SK-N-SH treated with all-trans-retinoic acid at 6 μM for 48 hours (cell line): ENCODE measurements at regions not wholly inside any gene's neighbourhood (a gene's known extent, or its start where the extent isn't known, plus 50 kb on each side); places are given as distances from the start of the nearest gene placed in this dataset.

ENCODE experiments used
- ATAC-seq: fragments of 200-7000 bp; cut with Tn5 transposase; 3 replicates; pipeline ENCODE4 v1.9.1; 2020; ENCODE audit warnings: mild to moderate bottlenecking, moderate library complexity
- ARNTL ChIP-seq: fragments of 450-650 bp; formaldehyde crosslinking; IDR thresholded peaks from 2 replicates; pipeline ENCODE4 v1.5.0; 2020; ENCODE audit warnings: low read depth, mild to moderate bottlenecking, moderate library complexity, borderline replicate concordance
- BACH2 ChIP-seq: fragments of 250-450 bp; sonication (Bioruptor Pico); IDR thresholded peaks from 2 replicates; pipeline ENCODE4 v1.9.0; 2021; ENCODE audit warnings: mild to moderate bottlenecking, borderline replicate concordance
- CREB5 ChIP-seq: fragments of 250-450 bp; sonication (Bioruptor Pico); IDR thresholded peaks from 2 replicates; pipeline ENCODE4 v1.5.1; 2020; ENCODE audit warnings: low read depth, mild to moderate bottlenecking, moderate library complexity
- CSDC2 ChIP-seq: fragments of 250-450 bp; sonication (Bioruptor Pico); IDR thresholded peaks from 2 replicates; pipeline ENCODE4 v1.5.0; 2020; ENCODE audit warnings: mild to moderate bottlenecking, moderate library complexity
- CSRNP3 ChIP-seq: fragments of 250-450 bp; sonication (Bioruptor Pico); IDR thresholded peaks from 2 replicates; pipeline ENCODE4 v1.5.1; 2021; ENCODE audit warnings: mild to moderate bottlenecking, moderate library complexity
- GLIS3 ChIP-seq: fragments of 250-450 bp; sonication (Bioruptor Pico); IDR thresholded peaks from 2 replicates; pipeline ENCODE4 v1.5.0; 2020; ENCODE audit warnings: mild to moderate bottlenecking, moderate library complexity
- ISL1 ChIP-seq: fragments of 250-450 bp; sonication (Bioruptor Pico); IDR thresholded peaks from 2 replicates; pipeline ENCODE4 v2.1.2; 2022; ENCODE audit warnings: mild to moderate bottlenecking, moderate library complexity
- OSR1 ChIP-seq: fragments of 250-450 bp; sonication (Bioruptor Pico); IDR thresholded peaks from 2 replicates; pipeline ENCODE4 v1.8.0; 2022; ENCODE audit warnings: moderate library complexity, mild to moderate bottlenecking, inconsistent platforms
- PATZ1 ChIP-seq: fragments of 250-450 bp; sonication (Bioruptor Pico); IDR thresholded peaks from 2 replicates; pipeline ENCODE4 v1.8.0; 2020; ENCODE audit warnings: mild to moderate bottlenecking, moderate library complexity, borderline replicate concordance
- POU6F1 ChIP-seq: fragments of 250-450 bp; sonication (Bioruptor Pico); IDR thresholded peaks from 2 replicates; pipeline ENCODE4 v1.8.0; 2021; ENCODE audit warnings: low read depth, mild to moderate bottlenecking, moderate library complexity, borderline replicate concordance
- RARB ChIP-seq: fragments of 250-450 bp; sonication (Bioruptor Pico); IDR thresholded peaks from 2 replicates; pipeline ENCODE4 v1.8.0; 2021; ENCODE audit warnings: mild to moderate bottlenecking, moderate library complexity
- SNAI2 ChIP-seq: fragments of 250-450 bp; sonication (Bioruptor Pico); IDR thresholded peaks from 2 replicates; pipeline ENCODE4 v1.5.0; 2020; ENCODE audit warnings: mild to moderate bottlenecking, moderate library complexity
- TCF4 ChIP-seq: fragments of 250-450 bp; sonication (Bioruptor Pico); IDR thresholded peaks from 2 replicates; pipeline ENCODE4 v1.8.0; 2021; ENCODE audit warnings: mild to moderate bottlenecking, moderate library complexity, borderline replicate concordance
- TOX ChIP-seq: fragments of 250-450 bp; sonication (Bioruptor Pico); IDR thresholded peaks from 2 replicates; pipeline ENCODE4 v1.8.0; 2021; ENCODE audit warnings: mild to moderate bottlenecking, moderate library complexity, borderline replicate concordance
- ZC3H10 ChIP-seq: fragments of 250-450 bp; sonication (Bioruptor Pico); IDR thresholded peaks from 2 replicates; pipeline ENCODE4 v1.5.1; 2021; ENCODE audit warnings: mild to moderate bottlenecking, moderate library complexity
- ZFP3 ChIP-seq: fragments of 250-450 bp; sonication (Bioruptor Pico); IDR thresholded peaks from 2 replicates; pipeline ENCODE4 v1.5.0; 2020; ENCODE audit warnings: mild to moderate bottlenecking, moderate library complexity
- ZFP30 ChIP-seq: fragments of 450-650 bp; formaldehyde crosslinking; IDR thresholded peaks from 2 replicates; pipeline ENCODE4 v1.5.0; 2022; ENCODE audit warnings: mild to moderate bottlenecking, moderate library complexity
- ZNF565 ChIP-seq: fragments of 450-650 bp; formaldehyde crosslinking; conservative IDR thresholded peaks from 2 replicates; pipeline ENCODE4 v1.5.0; 2020; ENCODE audit warnings: low read depth, mild to moderate bottlenecking, moderate library complexity
- ZNF70 ChIP-seq: fragments of 450-650 bp; formaldehyde crosslinking; IDR thresholded peaks from 2 replicates; pipeline ENCODE4 v1.5.0; 2020; ENCODE audit warnings: mild to moderate bottlenecking, moderate library complexity
- ZNF8 ChIP-seq: fragments of 450-650 bp; formaldehyde crosslinking; IDR thresholded peaks from 2 replicates; pipeline ENCODE4 v1.5.0; 2020; ENCODE audit warnings: mild to moderate bottlenecking, moderate library complexity
- TF ChIP-seq, protein P1 (sequence below): fragments of 250-450 bp; sonication (Bioruptor Pico); IDR thresholded peaks from 2 replicates; pipeline ENCODE4 v1.5.0; 2020; ENCODE audit warnings: mild to moderate bottlenecking, moderate library complexity

DNA sequence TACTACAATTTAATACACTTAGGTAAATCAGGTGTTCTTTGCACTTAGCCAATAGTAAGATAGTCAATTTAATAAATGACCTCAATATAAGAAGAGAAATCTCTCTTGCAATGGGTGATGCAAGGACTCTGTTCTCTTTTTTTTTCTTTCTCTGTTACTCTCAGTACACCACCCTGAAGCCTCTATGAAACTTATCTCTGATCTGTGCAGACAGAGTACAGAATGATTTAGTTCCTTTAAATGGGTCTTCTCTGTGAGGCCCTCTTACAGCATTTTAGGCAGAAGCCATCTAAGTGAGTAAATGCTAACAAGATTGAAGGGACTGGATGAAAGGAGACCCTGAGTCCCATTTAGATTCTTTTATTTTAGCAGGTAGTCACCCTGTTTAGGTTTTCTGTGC, 312.8 kb downstream of the RFPL4B start:
- ATAC-seq, result no peak
- no peak for TF ChIP-seq ARNTL (CRISPR knock-in tag)
- no peak for TF ChIP-seq ZNF8
- TF ChIP-seq CSDC2 (CRISPR knock-in tag), result no peak
- TF ChIP-seq POU6F1 (CRISPR knock-in tag), result no peak
- TF ChIP-seq ZC3H10 (CRISPR knock-in tag), result no peak
- no peak for TF ChIP-seq GLIS3 (CRISPR knock-in tag)
- no peak for TF ChIP-seq RARB
- no peak for TF ChIP-seq PATZ1 (CRISPR knock-in tag)
- no peak for TF ChIP-seq TCF4 (CRISPR knock-in tag)
- no peak for TF ChIP-seq CSRNP3
- no peak for TF ChIP-seq ZFP3 (CRISPR knock-in tag)
- TF ChIP-seq ZNF70 (CRISPR knock-in tag), result no peak
- TF ChIP-seq SNAI2, result no peak
- no peak for TF ChIP-seq ZFP30 (CRISPR knock-in tag)
- no peak for TF ChIP-seq CREB5 (CRISPR knock-in tag)

- no peak for ATAC-seq
- no peak for TF ChIP-seq RARB
- TF ChIP-seq ZNF8, result no peak
- no peak for TF ChIP-seq ZFP3 (CRISPR knock-in tag)
- TF ChIP-seq PATZ1 (CRISPR knock-in tag), result no peak
- TF ChIP-seq ZNF70 (CRISPR knock-in tag), result no peak
- TF ChIP-seq ZNF565, result no peak
- no peak for TF ChIP-seq BACH2 (CRISPR knock-in tag)
- TF ChIP-seq SNAI2, result no peak
- TF ChIP-seq OSR1 (CRISPR knock-in tag), result no peak
- no peak for TF ChIP-seq CSDC2 (CRISPR knock-in tag)
- TF ChIP-seq CSRNP3, result no peak
- no peak for TF ChIP-seq ZC3H10 (CRISPR knock-in tag)
- TF ChIP-seq ARNTL (CRISPR knock-in tag), result no peak
- TF ChIP-seq ISL1, result no peak
- no peak for TF ChIP-seq TOX (CRISPR knock-in tag)
- TF ChIP-seq, protein P1, sequence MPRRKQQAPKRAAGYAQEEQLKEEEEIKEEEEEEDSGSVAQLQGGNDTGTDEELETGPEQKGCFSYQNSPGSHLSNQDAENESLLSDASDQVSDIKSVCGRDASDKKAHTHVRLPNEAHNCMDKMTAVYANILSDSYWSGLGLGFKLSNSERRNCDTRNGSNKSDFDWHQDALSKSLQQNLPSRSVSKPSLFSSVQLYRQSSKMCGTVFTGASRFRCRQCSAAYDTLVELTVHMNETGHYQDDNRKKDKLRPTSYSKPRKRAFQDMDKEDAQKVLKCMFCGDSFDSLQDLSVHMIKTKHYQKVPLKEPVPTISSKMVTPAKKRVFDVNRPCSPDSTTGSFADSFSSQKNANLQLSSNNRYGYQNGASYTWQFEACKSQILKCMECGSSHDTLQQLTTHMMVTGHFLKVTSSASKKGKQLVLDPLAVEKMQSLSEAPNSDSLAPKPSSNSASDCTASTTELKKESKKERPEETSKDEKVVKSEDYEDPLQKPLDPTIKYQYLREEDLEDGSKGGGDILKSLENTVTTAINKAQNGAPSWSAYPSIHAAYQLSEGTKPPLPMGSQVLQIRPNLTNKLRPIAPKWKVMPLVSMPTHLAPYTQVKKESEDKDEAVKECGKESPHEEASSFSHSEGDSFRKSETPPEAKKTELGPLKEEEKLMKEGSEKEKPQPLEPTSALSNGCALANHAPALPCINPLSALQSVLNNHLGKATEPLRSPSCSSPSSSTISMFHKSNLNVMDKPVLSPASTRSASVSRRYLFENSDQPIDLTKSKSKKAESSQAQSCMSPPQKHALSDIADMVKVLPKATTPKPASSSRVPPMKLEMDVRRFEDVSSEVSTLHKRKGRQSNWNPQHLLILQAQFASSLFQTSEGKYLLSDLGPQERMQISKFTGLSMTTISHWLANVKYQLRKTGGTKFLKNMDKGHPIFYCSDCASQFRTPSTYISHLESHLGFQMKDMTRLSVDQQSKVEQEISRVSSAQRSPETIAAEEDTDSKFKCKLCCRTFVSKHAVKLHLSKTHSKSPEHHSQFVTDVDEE (CRISPR knock-in tag), result no peak
- no peak for TF ChIP-seq CREB5 (CRISPR knock-in tag)
Observed at GRCh38 chr6:112660626-112661025, 313.5 kb downstream of the RFPL4B start.
